ENCODE measurements at regions not wholly inside any gene's neighbourhood (a gene's known extent, or its start where the extent isn't known, plus 50 kb on each side); places are given as distances from the start of the nearest gene placed in this dataset.

DNA sequence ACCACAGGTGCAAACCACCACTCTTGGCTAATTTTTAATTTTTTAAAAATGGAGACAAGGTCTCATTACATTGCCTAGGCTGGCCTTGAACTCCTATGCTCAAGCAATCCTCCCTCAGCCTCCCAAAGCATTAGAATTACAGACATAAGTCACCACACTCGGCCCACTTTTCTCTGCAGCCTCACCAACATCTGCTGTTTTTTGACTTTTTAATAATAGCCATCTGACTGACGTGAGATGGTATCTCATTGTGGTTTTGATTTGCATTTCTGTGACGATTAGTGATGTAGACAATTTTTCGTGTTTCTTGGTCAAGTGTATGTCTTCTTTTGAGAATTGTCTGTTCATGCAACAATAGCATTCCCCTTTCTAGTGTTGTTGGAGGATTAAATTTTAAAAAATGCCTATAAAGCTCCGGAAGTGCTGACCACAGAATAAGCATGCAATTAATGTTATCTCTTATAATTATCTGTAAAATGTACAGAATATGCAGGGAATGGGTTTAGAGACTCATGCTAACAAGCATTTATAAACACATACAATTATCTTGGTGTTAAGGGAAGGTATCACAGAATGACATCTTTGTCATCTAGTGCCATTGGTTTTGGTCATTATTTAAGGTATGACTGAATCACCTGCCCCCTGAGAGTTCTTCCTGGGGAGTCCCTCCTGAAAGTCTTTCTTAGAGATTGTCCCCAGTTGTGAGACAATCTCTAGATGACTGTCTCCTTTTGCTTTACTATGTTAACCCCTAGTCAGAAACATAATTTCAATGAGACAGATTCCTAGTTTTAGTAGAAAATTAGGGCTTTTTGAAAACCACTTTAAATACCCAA is 118.5 kb upstream of the SERTM1 start:
- Histone ChIP-seq H3K36me3 (no peaks in the 10 kb centered on the region), H3K9me3 (no peaks in the 10 kb centered on the region), H3K4me1 (no peaks in the 10 kb centered on the region), H3K27me3 (no peaks in the 10 kb centered on the region), H3K27ac (no peak overlapping the region), H3K4me3 (no peak overlapping the region)
- ATAC-seq = no peak
- intact Hi-C loops (cut with DNase I) = no loop called here
- WGBS, 2 donors = 79 to 80% methylated on average over 5 of the region's 5 CpGs
- DNase-seq = no peak
- no peak for TF ChIP-seq CTCF (IDR thresholded peaks at IDR 0.05)

GRCh38 chr13:36559375-36559774 is 114.4 kb upstream of the SERTM1 start:
- WGBS, 2 donors = 84% methylated on average over 3 of the region's 3 CpGs
- ATAC-seq = no peak
- no peak overlapping the region for H3K27ac ChIP-seq
- no peaks in the 10 kb centered on the region for H3K9me3 ChIP-seq
- H3K27me3 ChIP-seq = no peaks in the 10 kb centered on the region
- H3K4me1 ChIP-seq = no peaks in the 10 kb centered on the region
- DNase-seq = no peak
- no peak for TF ChIP-seq CTCF (IDR thresholded peaks at IDR 0.05)
- H3K36me3 ChIP-seq = no peaks in the 10 kb centered on the region
- intact Hi-C loops (cut with DNase I) = no loop called here
- H3K4me3 ChIP-seq = no peak overlapping the region

GRCh38 chr13:36567485-36567884 is 106.3 kb upstream of the SERTM1 start:
- Histone ChIP-seq H3K4me1 (no peaks in the 10 kb centered on the region), H3K4me3 (no peak overlapping the region), H3K27me3 (no peaks in the 10 kb centered on the region), H3K27ac (no peak overlapping the region), H3K36me3 (no peaks in the 10 kb centered on the region), H3K9me3 (peaks cover 0 to 9% (median 0%) of the 10 kb centered on the region in 11 donors)
- WGBS, 2 donors = 91 to 93% methylated on average over 5 of the region's 5 CpGs
- TF ChIP-seq CTCF (IDR thresholded peaks at IDR 0.05) = no peak
- DNase-seq (no peak), ATAC-seq (no peak)
- intact Hi-C loops (cut with DNase I) = no loop called here

DNA sequence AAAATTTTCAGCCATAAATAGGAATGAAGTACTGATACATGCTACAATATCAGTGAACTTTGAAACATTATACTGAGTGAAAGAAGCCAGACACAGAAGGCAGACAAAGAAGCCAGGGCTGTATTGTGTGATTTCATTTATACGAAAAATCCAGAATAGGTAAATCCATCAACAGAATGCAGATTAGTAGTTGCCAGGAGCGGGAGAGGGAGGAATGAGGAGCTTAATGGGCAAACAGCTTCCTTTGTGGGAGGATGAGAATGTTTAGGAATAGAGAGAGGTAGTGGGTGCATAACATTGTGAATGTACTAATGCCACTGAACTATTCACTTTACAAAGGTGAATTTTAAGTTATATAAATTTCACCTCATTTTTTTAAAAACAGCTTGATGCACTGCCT is 103.3 kb upstream of the SERTM1 start:
- intact Hi-C loops (cut with DNase I) = no loop called here
- Histone ChIP-seq H3K36me3 (no peaks in the 10 kb centered on the region), H3K4me1 (no peaks in the 10 kb centered on the region), H3K27me3 (no peaks in the 10 kb centered on the region), H3K9me3 (peaks cover 0 to 9% (median 0%) of the 10 kb centered on the region in 11 donors), H3K4me3 (no peak overlapping the region), H3K27ac (no peak overlapping the region)
- TF ChIP-seq CTCF (IDR thresholded peaks at IDR 0.05) = no peak
- ATAC-seq (no peak), DNase-seq (no peak)
- 68 to 78% methylated on average over 2 of the region's 2 CpGs for WGBS, 2 donors

Measured in heart right ventricle (tissue), 16 donors.